Stimulated activated CD4-positive, alpha-beta T cell treated with anti-CD3 and anti-CD28 coated beads, TNF-alpha, amount 100 ng/mL, for 48 hours (primary cell): ENCODE measurements at regions not wholly inside any gene's neighbourhood (a gene's known extent, or its start where the extent isn't known, plus 50 kb on each side); places are given as distances from the start of the nearest gene placed in this dataset.
"Not testable (repeated sequence)": the region's sequence is repeated elsewhere in the genome, so short reads cannot be mapped to it uniquely, and the experiment has no call there.

Experiments used
- DNase-seq, 3 donors: peaks; one replicate each; pipeline ENCODE4 v3.0.0-alpha.2; 2020; ENCODE audit warnings: low read depth in 3 of 3

- DNase-seq: no peak
Observed at GRCh38 chr12:46670636-46671035, 155.2 kb downstream of the SLC38A4 start.

DNA sequence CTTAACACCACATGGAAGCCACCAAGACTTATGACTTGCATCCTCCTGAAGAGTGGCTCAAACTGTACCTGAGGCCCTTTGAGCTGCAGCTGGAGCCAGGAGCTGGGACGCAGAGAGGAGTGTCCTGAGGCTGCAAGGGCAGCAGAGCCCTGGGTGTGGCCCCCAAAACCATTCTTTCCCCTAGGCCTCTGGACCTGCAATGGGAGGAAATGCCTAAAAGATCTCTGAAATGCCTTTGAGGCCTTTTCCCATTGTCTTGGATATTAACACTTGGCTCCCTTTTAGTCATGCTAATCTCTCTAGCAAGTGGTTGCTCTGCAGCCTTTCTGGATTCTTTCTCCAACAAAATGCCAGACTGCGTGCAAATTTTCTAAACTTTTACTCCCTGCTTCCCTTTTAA, 156.1 kb downstream of the SLC38A4 start:
- DNase-seq: no peak

GRCh38 chr12:46667551-46667950, 158.2 kb downstream of the SLC38A4 start:
- no peak for DNase-seq

DNA sequence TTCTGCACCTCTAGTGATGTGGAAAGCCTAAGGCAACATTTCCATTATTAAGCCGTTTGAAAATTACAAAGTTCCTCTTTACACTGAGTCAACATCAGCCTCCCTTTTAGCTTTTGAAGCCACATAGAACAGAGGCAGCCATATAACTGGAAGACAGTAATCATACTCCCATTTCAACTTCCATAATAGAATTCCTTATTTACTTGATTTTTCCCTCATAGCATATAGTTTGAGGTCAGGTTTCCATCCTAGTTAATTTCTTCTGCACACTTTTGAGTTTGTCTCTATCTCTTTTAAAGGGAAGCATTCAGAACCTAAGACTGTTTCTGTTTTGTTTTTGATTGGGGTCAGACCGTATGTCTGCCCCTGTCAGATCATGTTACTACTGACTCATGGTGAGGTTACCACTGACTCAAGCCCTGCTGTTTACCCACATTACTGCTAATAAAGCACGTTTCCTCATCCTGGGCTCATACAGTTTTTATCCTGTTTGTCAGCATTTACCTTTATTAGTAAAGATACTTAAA, 161.0 kb downstream of the SLC38A4 start:
- no peak for DNase-seq

DNA sequence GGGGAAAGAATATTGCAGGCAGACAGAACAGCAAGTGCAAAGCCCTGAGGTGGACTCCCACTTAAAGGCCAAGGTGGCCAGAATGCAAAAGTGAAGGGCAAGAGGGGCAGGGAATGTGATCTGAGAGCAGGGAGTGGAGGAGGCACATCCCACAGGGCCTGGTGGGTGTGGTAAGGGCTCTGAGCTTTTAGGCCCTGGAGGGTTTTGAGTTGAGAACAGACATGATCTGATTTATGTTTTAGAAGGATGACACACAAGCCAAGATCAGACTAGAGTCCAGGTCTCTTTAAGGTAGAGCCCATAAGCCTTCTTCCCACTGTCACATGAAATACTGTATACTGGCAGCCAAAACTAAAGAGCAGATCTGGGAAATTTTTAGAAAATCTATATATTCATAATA, 162.5 kb downstream of the SLC38A4 start:
- no peak for DNase-seq

GRCh38 chr12:46661110-46661845, 164.5 kb downstream of the SLC38A4 start:
- no peak for DNase-seq

DNA sequence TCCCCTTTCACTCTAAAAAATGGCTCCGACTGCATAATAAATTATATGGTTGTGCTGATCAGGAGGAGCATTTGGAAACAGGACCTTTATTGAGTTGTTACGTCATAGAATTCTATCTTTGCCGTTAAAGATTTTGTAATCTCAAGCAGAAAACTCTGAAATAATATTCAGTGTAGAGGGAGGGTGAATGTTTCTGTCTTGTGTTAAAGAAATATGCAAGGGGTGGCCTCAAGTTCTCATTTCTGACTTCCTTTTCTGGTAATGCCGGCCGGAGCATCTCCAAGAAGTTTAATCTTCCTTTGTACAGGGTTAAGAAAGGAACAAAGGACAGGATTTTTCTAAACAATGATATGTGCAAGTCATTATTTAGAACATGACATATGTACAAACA, 165.1 kb downstream of the SLC38A4 start:
- no peak for DNase-seq

- no peak for DNase-seq
Observed at GRCh38 chr12:46660276-46660675, 165.5 kb downstream of the SLC38A4 start.

DNA sequence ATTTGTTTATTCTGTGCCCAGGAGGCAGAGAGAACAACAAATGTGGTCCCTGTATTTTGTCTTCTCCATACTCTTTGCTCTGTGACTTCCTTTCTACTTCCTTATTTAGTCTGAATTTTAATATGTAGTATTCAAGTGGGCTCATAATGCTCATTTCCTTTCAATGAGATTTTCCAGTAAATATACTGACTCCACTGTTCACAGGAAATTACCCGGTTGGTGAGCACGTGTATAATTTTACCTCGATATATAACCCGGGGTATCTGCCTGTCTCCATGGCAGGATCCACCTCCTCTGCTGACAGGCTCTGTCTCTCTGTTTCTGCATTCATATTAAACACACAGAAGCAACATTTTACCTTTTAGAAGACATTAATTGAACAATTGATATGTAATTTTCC, 166.0 kb downstream of the SLC38A4 start:
- no peak for DNase-seq

DNA sequence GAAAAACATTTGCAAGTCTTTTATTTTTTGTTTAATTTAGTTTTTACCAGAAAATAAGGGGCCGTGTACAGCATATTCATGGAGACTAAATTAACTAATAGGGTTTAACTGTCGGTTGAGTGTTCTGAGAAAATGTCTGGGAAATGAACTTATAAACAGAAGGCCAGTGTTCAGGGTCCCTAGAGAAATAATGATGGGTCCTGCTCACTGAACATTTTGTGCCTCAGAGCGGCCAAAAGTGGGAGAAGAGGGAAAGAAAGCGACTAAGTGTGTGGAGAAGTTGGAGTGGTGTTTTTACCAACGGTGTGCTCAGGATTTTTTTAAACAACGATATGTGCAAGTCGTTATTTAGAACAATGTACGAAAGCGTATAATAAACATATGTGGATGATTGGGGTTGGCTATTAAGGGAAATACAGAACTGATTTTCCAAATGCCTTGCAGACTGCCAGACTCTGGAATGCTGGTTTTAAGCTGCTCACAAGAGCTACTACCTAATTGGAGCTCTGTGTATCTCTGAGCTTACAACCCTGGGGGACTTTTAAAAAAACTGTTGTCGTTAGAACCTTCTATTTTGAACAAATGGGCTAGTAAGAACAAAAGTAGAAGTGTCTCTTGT, 166.7 kb downstream of the SLC38A4 start:
- no peak for DNase-seq

DNA sequence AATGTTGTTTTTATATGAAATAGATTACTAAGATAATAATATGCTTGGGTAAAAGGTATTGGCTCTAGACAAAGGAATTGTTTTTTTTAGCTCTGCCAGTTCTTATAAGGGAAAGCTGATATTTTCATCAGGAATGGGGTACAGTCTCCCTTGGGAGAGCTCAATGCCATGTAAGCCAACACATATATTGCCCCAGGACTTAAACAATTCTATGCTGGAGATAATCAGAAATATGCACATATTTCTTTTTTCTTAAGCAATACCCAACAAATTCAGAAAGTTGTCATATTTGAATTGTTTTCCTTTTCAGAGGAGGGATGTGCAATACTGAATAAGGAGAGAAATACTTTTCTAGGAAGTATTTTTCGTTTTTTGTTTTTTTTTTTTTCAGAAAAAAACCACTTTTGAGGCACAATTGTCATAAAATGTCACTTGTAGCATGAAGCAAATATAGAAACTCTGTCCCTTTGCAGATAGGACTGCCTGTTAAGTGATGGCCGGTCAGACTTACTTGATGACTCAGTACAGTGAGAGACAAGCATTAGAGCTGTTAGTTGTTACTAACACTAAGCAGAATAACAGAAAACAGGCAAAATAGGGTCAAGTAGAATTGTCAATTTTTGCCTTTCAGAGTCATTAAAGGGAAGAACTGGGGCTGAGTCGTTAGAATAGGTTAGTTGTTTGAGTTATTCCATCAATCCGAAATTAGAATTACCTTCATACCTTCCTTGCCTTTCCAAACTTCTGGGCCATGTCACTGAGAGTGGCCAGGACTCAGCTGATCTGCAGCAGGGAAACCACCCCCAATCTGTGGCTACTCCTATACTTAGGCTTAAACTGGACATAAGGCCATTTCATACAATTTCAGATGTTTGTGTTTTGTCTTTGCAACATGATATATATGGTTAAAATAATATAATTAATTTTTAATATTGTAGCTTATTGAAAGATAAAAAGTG, 168.1 kb downstream of the SLC38A4 start:
- no peak for DNase-seq

- not testable (repeated sequence) for DNase-seq
Observed at GRCh38 chr12:46655984-46656383, 169.8 kb downstream of the SLC38A4 start.

- DNase-seq: no peak
Observed at GRCh38 chr12:46653311-46653710, 172.5 kb downstream of the SLC38A4 start.

DNA sequence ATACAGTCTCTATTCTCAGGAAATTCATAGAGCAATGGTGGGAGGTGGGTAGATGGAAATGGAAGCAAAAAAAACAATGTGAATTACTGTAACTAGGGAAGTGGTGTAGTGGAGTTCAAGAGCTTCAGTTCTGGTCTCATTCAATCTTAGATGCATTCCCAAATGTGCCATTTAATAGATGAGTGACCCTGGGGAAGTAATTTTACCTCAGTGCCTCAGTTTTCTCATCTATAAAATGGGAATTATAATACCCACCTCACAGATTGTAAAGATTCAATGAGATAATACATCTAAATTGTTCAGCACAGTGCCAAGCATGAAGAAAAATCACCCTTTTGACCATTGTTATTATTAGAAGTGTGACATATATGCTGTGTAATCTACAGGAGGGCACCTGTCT, 173.1 kb downstream of the SLC38A4 start:
- DNase-seq: no peak

GRCh38 chr12:46650688-46651087, 175.1 kb downstream of the SLC38A4 start:
- DNase-seq: no peak

GRCh38 chr12:46649433-46649832, 176.4 kb downstream of the SLC38A4 start:
- no peak for DNase-seq

GRCh38 chr12:46647034-46647433, 178.8 kb downstream of the SLC38A4 start:
- DNase-seq: no peak

GRCh38 chr12:46641649-46642048, 184.1 kb downstream of the SLC38A4 start:
- DNase-seq: not testable (repeated sequence)

DNA sequence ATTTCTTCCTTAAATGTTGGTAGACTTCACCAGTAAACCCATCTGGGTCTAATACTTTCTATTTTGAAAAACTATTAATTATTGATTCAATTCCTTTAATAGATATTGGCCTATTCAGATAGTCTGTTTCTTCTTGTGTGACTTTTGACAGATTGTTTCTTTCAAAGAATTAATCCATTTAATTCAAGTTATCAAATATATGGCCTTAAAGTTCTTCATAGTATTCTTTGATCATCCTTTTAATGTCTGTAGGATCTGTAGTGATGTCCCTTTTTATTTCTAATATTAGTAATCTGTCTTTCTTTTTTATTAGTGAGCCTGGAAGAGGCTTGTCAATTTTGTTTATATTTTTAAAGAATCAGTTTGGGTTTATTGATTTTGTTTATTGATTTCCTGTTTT, 190.0 kb downstream of the SLC38A4 start:
- no peak for DNase-seq

DNA sequence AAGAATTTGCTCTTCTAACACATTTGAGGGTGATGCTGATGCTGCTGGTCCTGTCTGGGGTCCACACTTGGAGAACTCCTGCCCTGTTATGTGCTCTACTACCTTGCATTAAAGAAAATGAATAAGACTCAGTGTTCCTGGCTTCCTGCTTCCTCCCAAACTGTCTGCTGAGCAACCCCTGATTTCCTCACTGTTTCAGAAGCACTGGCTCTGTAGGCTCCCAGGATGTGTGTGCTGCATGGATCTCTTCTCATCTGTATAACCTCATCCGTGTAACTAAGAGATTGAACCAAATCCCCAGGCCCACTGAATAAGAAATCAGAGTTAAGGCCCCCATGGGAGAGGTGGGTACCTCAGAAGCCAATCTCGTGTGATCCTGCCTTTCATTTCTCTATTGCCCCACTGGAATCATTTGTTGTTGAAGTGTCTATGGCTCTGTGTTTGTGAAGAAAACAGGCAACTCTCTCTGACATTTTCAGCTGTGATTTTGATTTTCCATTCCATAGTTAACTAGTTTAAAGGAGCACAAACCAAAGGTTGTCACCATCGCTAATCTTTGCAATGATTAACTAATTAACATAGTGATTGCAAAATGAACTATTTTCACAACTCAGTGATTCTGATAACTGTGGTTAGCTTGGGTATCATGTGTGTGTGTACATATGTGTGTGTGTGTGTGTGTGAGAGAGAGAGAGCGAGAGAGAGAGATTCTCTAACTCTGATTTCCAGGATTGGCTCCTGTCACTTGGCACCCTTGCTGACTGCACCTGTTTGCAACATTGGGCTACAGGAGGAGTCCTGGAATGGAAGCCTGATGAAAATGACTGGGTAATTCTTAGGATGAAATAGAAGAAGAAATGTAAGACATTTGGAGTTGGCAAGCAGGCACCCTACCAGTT, 196.2 kb downstream of the SLC38A4 start:
- DNase-seq: no peak

GRCh38 chr12:46628176-46628575, 197.6 kb downstream of the SLC38A4 start:
- no peak for DNase-seq
